Chondrocyte (in vitro differentiated cells): ENCODE measurements at regions not wholly inside any gene's neighbourhood (a gene's known extent, or its start where the extent isn't known, plus 50 kb on each side); places are given as distances from the start of the nearest gene placed in this dataset.

ENCODE experiments used
- DNase-seq: peaks from one replicate; pipeline ENCODE4 v3.0.0; 2021; ENCODE audit warnings: mixed read lengths, low spot score
- H3K27ac Mint-ChIP-seq: one replicate; pipeline ENCODE4 v1.8.0; 2021; ENCODE audit warnings: mild to moderate bottlenecking, moderate library complexity, mixed read lengths; ENCODE audit not compliant: unreplicated experiment
- H3K27me3 Mint-ChIP-seq: 2 replicates; pipeline ENCODE4 v1.8.0; 2021; ENCODE audit warnings: low read depth, mixed read lengths
- H3K36me3 Mint-ChIP-seq: 2 replicates; pipeline ENCODE4 v1.8.0; 2021; ENCODE audit warnings: low read depth, mixed read lengths
- H3K4me1 Mint-ChIP-seq: 2 replicates; pipeline ENCODE4 v1.8.0; 2021; ENCODE audit warnings: low read depth, mild to moderate bottlenecking, mixed read lengths
- H3K4me3 Mint-ChIP-seq: one replicate; pipeline ENCODE4 v1.8.0; 2021; ENCODE audit warnings: mild to moderate bottlenecking, moderate library complexity, mixed read lengths; ENCODE audit not compliant: unreplicated experiment
- H3K9me3 Mint-ChIP-seq: 2 replicates; pipeline ENCODE4 v1.8.0; 2021; ENCODE audit warnings: low read depth, mixed read lengths
- TF ChIP-seq, protein P1 (sequence below): fragments of 200-600 bp; sonication (generic); IDR thresholded peaks from 2 replicates; pipeline ENCODE4 v1.5.0; 2021; ENCODE audit warnings: antibody characterized with exemption, mild to moderate bottlenecking, moderate library complexity

DNA sequence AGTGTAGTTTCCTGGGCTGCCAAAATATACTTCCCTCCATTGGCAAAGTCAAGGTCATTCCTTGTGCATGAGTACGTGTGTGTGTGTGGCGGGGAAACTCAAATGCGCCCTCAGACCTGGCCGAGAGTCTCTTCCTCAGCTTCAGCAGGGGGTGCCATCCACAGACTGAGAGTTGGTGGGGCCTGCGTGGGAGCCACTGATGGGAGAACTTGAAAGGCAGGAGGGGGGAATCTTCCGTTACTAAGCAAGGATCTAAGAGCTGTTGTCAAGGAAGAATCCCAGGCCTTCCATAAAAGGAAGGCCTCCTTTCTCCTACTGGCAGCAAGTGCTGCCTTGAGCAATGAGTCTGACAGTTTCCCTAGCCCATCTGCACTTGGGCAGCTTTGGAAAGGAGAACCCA is 274.9 kb downstream of the EMP1 start:
- no peaks in the 10 kb centered on the region for H3K4me1 Mint-ChIP-seq
- H3K27ac Mint-ChIP-seq = no peak overlapping the region
- no peaks in the 10 kb centered on the region for H3K36me3 Mint-ChIP-seq
- TF ChIP-seq, protein P1, sequence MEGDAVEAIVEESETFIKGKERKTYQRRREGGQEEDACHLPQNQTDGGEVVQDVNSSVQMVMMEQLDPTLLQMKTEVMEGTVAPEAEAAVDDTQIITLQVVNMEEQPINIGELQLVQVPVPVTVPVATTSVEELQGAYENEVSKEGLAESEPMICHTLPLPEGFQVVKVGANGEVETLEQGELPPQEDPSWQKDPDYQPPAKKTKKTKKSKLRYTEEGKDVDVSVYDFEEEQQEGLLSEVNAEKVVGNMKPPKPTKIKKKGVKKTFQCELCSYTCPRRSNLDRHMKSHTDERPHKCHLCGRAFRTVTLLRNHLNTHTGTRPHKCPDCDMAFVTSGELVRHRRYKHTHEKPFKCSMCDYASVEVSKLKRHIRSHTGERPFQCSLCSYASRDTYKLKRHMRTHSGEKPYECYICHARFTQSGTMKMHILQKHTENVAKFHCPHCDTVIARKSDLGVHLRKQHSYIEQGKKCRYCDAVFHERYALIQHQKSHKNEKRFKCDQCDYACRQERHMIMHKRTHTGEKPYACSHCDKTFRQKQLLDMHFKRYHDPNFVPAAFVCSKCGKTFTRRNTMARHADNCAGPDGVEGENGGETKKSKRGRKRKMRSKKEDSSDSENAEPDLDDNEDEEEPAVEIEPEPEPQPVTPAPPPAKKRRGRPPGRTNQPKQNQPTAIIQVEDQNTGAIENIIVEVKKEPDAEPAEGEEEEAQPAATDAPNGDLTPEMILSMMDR = no peak
- H3K9me3 Mint-ChIP-seq = no peaks in the 10 kb centered on the region
- H3K27me3 Mint-ChIP-seq = peaks cover 19% of the 10 kb centered on the region
- no peak overlapping the region for H3K4me3 Mint-ChIP-seq
- DNase-seq = no peak

DNA sequence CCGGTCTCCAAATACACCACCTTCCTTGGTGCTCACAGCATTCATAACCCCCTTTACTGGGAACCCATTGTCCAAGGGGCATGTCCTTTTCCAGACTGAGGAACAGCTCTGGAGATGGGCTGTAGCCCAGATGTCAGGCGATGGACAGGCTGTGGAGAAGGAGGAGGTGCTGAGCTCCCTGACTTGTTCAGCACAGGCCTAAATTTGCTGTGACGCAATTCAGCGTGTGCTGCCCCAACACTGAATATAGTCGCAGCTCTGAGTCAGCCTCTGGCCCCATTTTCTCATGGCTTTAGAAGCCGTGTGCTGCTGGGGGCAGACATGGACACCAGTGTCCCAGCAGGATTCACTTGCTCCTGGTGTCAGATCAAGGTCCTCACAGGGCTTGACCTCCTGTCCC is 269.1 kb downstream of the EMP1 start:
- no peak overlapping the region for H3K27ac Mint-ChIP-seq
- no peaks in the 10 kb centered on the region for H3K9me3 Mint-ChIP-seq
- TF ChIP-seq, protein P1 = no peak
- no peak for DNase-seq
- no peaks in the 10 kb centered on the region for H3K36me3 Mint-ChIP-seq
- no peak overlapping the region for H3K4me3 Mint-ChIP-seq
- no peaks in the 10 kb centered on the region for H3K4me1 Mint-ChIP-seq
- H3K27me3 Mint-ChIP-seq = peaks cover 18% of the 10 kb centered on the region

DNA sequence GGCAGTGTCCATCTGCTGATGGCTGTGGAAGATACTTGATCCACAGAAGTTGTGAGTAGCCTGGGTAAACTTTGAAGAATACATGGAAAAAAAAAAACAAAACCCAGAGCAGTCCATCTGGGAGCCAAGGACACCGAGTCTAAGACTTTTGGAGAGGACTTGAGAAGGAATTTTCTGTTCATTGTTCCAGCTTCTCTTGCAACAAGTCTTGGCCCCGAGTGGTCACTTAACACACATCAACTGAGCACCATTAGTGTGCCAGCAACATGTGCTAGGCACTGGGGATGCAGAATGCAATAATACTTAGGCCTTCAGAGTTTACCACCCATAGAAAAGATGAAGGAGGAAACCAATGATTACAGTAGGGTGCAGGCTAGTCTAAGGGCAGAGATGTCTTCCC is 266.7 kb downstream of the EMP1 start:
- no peaks in the 10 kb centered on the region for H3K9me3 Mint-ChIP-seq

DNA sequence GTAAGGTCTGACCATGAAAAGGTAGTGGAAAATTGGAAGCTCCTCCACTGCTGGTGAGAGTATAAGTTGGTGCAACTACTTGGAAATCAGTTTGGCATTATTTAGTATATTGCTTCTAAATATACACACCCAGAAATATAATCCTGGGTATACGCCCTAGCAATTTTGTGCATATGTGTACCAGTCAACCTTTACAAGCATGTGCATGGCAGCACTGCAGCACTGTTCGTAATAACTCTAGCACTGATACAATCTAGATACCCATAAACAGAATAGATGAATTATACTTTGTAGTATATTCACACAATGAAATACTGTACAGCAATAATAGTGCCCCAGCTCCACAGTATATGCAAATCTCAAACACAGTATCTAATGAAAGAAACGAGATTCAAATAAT is 265.9 kb downstream of the EMP1 start:
- TF ChIP-seq, protein P1 = no peak

More for the DNA sequence above, 266.7 kb downstream of the EMP1 start:
- H3K27me3 Mint-ChIP-seq = peaks cover 14% of the 10 kb centered on the region
- TF ChIP-seq, protein P1 = no peak
- no peak overlapping the region for H3K4me3 Mint-ChIP-seq
- no peaks in the 10 kb centered on the region for H3K36me3 Mint-ChIP-seq
- no peak for DNase-seq
- H3K4me1 Mint-ChIP-seq = no peaks in the 10 kb centered on the region
- no peak overlapping the region for H3K27ac Mint-ChIP-seq

DNA sequence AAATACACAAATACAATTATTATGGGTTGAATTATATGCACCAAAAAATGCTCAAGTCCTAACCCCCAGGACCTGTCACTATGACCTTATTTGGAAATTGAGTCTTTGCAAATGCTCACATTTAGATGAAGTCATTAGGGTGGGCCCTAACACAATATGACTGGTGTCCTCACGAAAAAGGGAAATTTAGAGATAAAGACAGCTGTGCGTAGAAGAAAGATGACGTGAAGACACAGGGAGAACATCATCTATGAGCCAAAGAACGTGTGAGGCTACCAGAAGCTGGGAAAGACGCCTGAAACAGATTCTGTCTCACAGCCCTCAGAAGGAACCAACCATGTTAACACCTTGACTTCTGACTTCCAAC is 259.2 kb downstream of the EMP1 start:
- Mint-ChIP-seq H3K36me3 (no peaks in the 10 kb centered on the region), H3K27ac (no peak overlapping the region), H3K4me3 (no peak overlapping the region), H3K9me3 (no peaks in the 10 kb centered on the region), H3K27me3 (peaks cover 4% of the 10 kb centered on the region), H3K4me1 (no peaks in the 10 kb centered on the region)
- TF ChIP-seq, protein P1 = no peak
- no peak for DNase-seq

More for the DNA sequence above, 265.9 kb downstream of the EMP1 start:
- Mint-ChIP-seq H3K4me3 (no peak overlapping the region), H3K27ac (no peak overlapping the region), H3K9me3 (no peaks in the 10 kb centered on the region), H3K27me3 (peaks cover 8% of the 10 kb centered on the region), H3K4me1 (no peaks in the 10 kb centered on the region), H3K36me3 (no peaks in the 10 kb centered on the region)
- no peak for DNase-seq
